Endodermal cell (in vitro differentiated cells): ENCODE measurements at regions not wholly inside any gene's neighbourhood (a gene's known extent, or its start where the extent isn't known, plus 50 kb on each side); places are given as distances from the start of the nearest gene placed in this dataset.

Experiments used
- DNase-seq: peaks from one replicate; pipeline ENCODE4 v3.0.0-alpha.2; 2017
- H3K27ac ChIP-seq: 2 replicates; pipeline ENCODE4 v1.5.1; 2013; ENCODE audit warnings: mild to moderate bottlenecking, low read depth, low read length, moderate library complexity
- H3K27me3 ChIP-seq: 2 replicates; pipeline ENCODE4 v1.6.1; 2013; ENCODE audit warnings: mild to moderate bottlenecking, low read length, moderate library complexity; ENCODE audit not compliant: insufficient read depth, control insufficient read depth, poor library complexity, severe bottlenecking
- H3K36me3 ChIP-seq: 2 replicates; pipeline ENCODE4 v1.7.0; 2013; ENCODE audit warnings: mild to moderate bottlenecking, low read length, moderate library complexity; ENCODE audit not compliant: control insufficient read depth, insufficient read depth
- H3K4me1 ChIP-seq: one replicate; pipeline ENCODE4 v1.7.0; 2013; ENCODE audit warnings: low read length; ENCODE audit not compliant: control insufficient read depth, insufficient read depth
- H3K4me3 ChIP-seq: 2 replicates; pipeline ENCODE4 v1.5.1; 2013; ENCODE audit warnings: mild to moderate bottlenecking, low read length, moderate library complexity
- H3K9ac ChIP-seq: 2 replicates; pipeline ENCODE4 v1.6.1; 2013; ENCODE audit warnings: mild to moderate bottlenecking, low read length, moderate library complexity; ENCODE audit not compliant: poor library complexity, severe bottlenecking; ENCODE audit errors: extremely low read depth
- H3K9me3 ChIP-seq: 2 replicates; pipeline ENCODE4 v1.6.1; 2013; ENCODE audit warnings: mild to moderate bottlenecking, low read length, moderate library complexity; ENCODE audit not compliant: control insufficient read depth
- H3K27ac Mint-ChIP-seq: 2 replicates; pipeline ENCODE4 v1.8.0; 2020; ENCODE audit warnings: mixed read lengths
- H3K27me3 Mint-ChIP-seq: 2 replicates; pipeline ENCODE4 v1.8.0; 2021; ENCODE audit warnings: mild to moderate bottlenecking, mixed read lengths; ENCODE audit not compliant: insufficient read depth
- H3K36me3 Mint-ChIP-seq: 2 replicates; pipeline ENCODE4 v1.8.0; 2020; ENCODE audit warnings: low read depth, mixed read lengths
- H3K4me1 Mint-ChIP-seq: 2 replicates; pipeline ENCODE4 v1.8.0; 2020; ENCODE audit warnings: mixed read lengths
- H3K4me3 Mint-ChIP-seq: 2 replicates; pipeline ENCODE4 v1.8.0; 2020; ENCODE audit warnings: mild to moderate bottlenecking, moderate library complexity, mixed read lengths
- H3K9me3 Mint-ChIP-seq: 2 replicates; pipeline ENCODE4 v1.8.0; 2020; ENCODE audit warnings: mild to moderate bottlenecking, mixed read lengths
- WGBS, 2 experiments: methylation state at CpG; one replicate each; pipeline versions ENCODE4 v1.1.5 to v1.1.7; 2013; ENCODE audit warnings: missing lambda C conversion rate in 2 of 2, mixed read lengths in 1 of 2; ENCODE audit not compliant: insufficient coverage in 1 of 2, insufficient read length in 1 of 2; 5-methylcytosine and 5-hydroxymethylcytosine counted together
- TF ChIP-seq, protein P1 (sequence below): fragments of 200-600 bp; sonication (generic); conservative IDR thresholded peaks from 2 replicates; pipeline ENCODE4 v1.5.0; 2021; ENCODE audit warnings: antibody characterized with exemption, mild to moderate bottlenecking

DNA sequence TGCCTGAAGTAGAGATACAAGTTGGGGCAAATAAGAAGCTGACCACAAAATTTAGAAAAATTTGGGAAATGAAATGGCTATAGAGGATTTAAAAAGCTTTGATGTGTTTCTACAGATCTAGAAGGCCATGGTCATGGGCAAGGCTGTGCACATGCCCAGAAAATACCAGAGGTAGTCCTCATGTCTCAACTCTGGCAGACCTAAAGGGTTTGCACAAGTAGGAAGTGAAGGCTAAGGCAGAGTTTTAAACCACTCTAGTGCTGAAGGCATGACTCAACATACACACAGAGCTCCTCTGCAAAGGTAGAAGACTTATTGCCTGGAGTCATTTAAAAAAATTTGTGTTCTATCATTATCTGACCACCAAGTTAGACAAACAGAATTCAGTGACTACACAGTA is 364.6 kb downstream of the CCSER2 start:
- no peaks in the 10 kb centered on the region for H3K27me3 ChIP-seq
- Mint-ChIP-seq H3K36me3 (no peaks in the 10 kb centered on the region), H3K9me3 (peaks cover 4% of the 10 kb centered on the region), H3K27ac (no peak overlapping the region), H3K4me1 (no peaks in the 10 kb centered on the region), H3K4me3 (no peak overlapping the region), H3K27me3 (no peaks in the 10 kb centered on the region)
- H3K4me1 ChIP-seq, result no peaks in the 10 kb centered on the region
- no peak overlapping the region for H3K27ac ChIP-seq
- no peak overlapping the region for H3K9ac ChIP-seq
- H3K9me3 ChIP-seq, result peaks cover 13% of the 10 kb centered on the region
- peak overlapping the region; percentile 19 for H3K4me3 ChIP-seq
- H3K36me3 ChIP-seq, result no peaks in the 10 kb centered on the region
- no peak for DNase-seq
- TF ChIP-seq, protein P1, sequence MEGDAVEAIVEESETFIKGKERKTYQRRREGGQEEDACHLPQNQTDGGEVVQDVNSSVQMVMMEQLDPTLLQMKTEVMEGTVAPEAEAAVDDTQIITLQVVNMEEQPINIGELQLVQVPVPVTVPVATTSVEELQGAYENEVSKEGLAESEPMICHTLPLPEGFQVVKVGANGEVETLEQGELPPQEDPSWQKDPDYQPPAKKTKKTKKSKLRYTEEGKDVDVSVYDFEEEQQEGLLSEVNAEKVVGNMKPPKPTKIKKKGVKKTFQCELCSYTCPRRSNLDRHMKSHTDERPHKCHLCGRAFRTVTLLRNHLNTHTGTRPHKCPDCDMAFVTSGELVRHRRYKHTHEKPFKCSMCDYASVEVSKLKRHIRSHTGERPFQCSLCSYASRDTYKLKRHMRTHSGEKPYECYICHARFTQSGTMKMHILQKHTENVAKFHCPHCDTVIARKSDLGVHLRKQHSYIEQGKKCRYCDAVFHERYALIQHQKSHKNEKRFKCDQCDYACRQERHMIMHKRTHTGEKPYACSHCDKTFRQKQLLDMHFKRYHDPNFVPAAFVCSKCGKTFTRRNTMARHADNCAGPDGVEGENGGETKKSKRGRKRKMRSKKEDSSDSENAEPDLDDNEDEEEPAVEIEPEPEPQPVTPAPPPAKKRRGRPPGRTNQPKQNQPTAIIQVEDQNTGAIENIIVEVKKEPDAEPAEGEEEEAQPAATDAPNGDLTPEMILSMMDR, result no peak

DNA sequence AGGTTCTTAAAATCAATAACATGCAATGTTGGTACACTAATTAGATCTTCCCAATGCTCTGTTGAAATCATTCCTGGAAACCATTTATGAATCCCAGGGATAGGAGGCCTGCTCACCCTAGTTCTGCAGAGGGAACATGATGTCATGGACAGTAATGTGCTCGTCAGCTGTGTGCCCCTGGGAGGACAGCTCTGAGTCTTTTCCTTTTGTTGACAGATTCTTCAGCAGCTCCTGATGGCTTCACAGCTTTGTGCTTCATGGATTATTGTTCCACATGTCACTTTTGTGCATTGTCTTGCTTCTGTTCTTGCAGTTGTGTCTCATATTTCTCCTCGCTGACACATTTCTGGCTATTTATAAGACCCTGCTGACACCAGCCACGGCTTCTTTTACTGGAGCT is 367.5 kb downstream of the CCSER2 start:
- Histone ChIP-seq H3K9me3 (peaks cover 13% of the 10 kb centered on the region), H3K27ac (no peak overlapping the region), H3K4me3 (no peak overlapping the region), H3K36me3 (no peaks in the 10 kb centered on the region), H3K4me1 (no peaks in the 10 kb centered on the region), H3K27me3 (no peaks in the 10 kb centered on the region), H3K9ac (no peak overlapping the region)
- no peak for DNase-seq
- Mint-ChIP-seq H3K4me1 (peaks cover 3% of the 10 kb centered on the region), H3K27me3 (no peaks in the 10 kb centered on the region), H3K4me3 (no peak overlapping the region), H3K27ac (no peak overlapping the region), H3K9me3 (peaks cover 4% of the 10 kb centered on the region), H3K36me3 (no peaks in the 10 kb centered on the region)
- TF ChIP-seq, protein P1, result no peak
- 86 to 90% methylated on average over 3 of the region's 3 CpGs for WGBS, 2 experiments

DNA sequence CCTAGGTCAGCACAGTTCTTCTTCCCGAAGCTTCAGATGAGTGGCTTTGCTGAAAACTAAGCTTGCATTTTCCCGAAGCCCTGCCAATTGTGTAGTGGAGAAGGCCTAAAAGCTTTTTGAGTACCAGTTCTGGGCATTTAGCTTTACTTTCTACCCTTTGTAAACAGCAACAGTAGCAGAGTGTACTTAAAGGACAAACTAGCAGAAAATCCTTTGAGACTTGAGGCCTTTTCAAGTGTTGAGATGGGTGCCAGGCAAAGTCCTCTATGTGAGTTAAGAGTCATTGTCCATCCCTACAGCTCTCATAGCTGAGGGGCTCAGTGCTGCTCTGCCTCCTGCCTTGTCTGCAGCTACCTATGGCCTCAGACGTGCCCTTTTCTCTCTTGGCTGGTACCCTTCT is 368.2 kb downstream of the CCSER2 start:
- Mint-ChIP-seq H3K27me3 (no peaks in the 10 kb centered on the region), H3K36me3 (no peaks in the 10 kb centered on the region), H3K9me3 (peaks cover 4% of the 10 kb centered on the region), H3K27ac (no peak overlapping the region), H3K4me1 (peaks cover 3% of the 10 kb centered on the region), H3K4me3 (no peak overlapping the region)
- WGBS, 2 experiments, result 89 to 100% methylated on average over 2 to 3 of the region's 3 CpGs
- Histone ChIP-seq H3K4me1 (no peaks in the 10 kb centered on the region), H3K4me3 (no peak overlapping the region), H3K27me3 (no peaks in the 10 kb centered on the region), H3K9ac (no peak overlapping the region), H3K9me3 (peaks cover 13% of the 10 kb centered on the region), H3K27ac (no peak overlapping the region), H3K36me3 (no peaks in the 10 kb centered on the region)
- TF ChIP-seq, protein P1, result no peak
- DNase-seq, result no peak
